Endothelial cell of umbilical vein (primary cell): ENCODE measurements at regions not wholly inside any gene's neighbourhood (a gene's known extent, or its start where the extent isn't known, plus 50 kb on each side); places are given as distances from the start of the nearest gene placed in this dataset.

Experiments used
- BruUV-seq: library from RNA; stranded (reverse); fragments of 400-500 nt; replicated peaks from 2 replicates; lab custom pipeline; 2021; lab: Mats Ljungman, UMichigan
- CTCF ChIA-PET: fragments of 300-600, 350-600 bp; sonication (Branson Sonifier 250); formaldehyde crosslinking; loops from one replicate; lab custom pipeline; 2021; ENCODE audit warnings: antibody characterized with exemption, inconsistent platforms; lab: Charles Lee
- POLR2A ChIA-PET: fragments of 300-600, 350-600 bp; sonication (Branson Sonifier 250); formaldehyde crosslinking; loops from one replicate; lab custom pipeline; 2021; ENCODE audit warnings: antibody characterized with exemption, inconsistent platforms; lab: Charles Lee
- DNase-seq: peaks from one replicate; pipeline ENCODE4 v3.0.0-alpha.2; 2011; ENCODE audit warnings: low read depth, low spot score
- FAIRE-seq: peaks from 2 replicates; lab custom pipeline; 2011; peaks lifted over from hg19 to GRCh38; lab: Jason Lieb, UNC
- H2AFZ ChIP-seq: 2 replicates; pipeline ENCODE4 v1.6.0; 2012; ENCODE audit warnings: low read depth, low read length, control low read depth, inconsistent platforms
- H3K27ac ChIP-seq: 2 replicates; pipeline ENCODE4 v1.5.1; 2011; ENCODE audit warnings: low read depth, mild to moderate bottlenecking, control low read depth, low read length, moderate library complexity; ENCODE audit not compliant: insufficient read depth
- H3K27me3 ChIP-seq, 2 experiments: 2 replicates each; pipeline versions ENCODE4 v1.6.0 to v1.6.1; 2011; ENCODE audit warnings: low read length in 2 of 2, mixed read lengths in 1 of 2; ENCODE audit not compliant: control insufficient read depth in 2 of 2, insufficient read depth in 2 of 2
- H3K36me3 ChIP-seq, 2 experiments: 2 replicates in 1 of 2; 3 replicates in 1 of 2; pipeline ENCODE4 v1.5.1; 2011; ENCODE audit warnings: low read length in 2 of 2, mild to moderate bottlenecking in 1 of 2, moderate library complexity in 1 of 2; ENCODE audit not compliant: control insufficient read depth in 2 of 2, insufficient read depth in 2 of 2; ENCODE audit errors: extremely low read depth in 1 of 2
- H3K4me1 ChIP-seq: 3 replicates; pipeline ENCODE4 v1.5.1; 2011; ENCODE audit warnings: mild to moderate bottlenecking, low read length; ENCODE audit not compliant: control insufficient read depth, insufficient read depth; ENCODE audit errors: extremely low read depth
- H3K4me2 ChIP-seq: 2 replicates; pipeline ENCODE4 v1.6.1; 2011; ENCODE audit warnings: low read length, control low read depth, mixed read lengths; ENCODE audit not compliant: insufficient read depth
- H3K4me3 ChIP-seq, 3 experiments: fragments of 200-600 bp in 1 of 3; sonication (generic), shearing (Covaris generic) in 1 of 3; replicated peaks in 1 of 3; 2 replicates each; pipeline ENCODE4 v1.5.1; 2011 to 2016; ENCODE audit warnings: control low read depth in 3 of 3, low read length in 3 of 3, mild to moderate bottlenecking in 2 of 3, inconsistent platforms in 1 of 3, low read depth in 1 of 3, moderate library complexity in 1 of 3; ENCODE audit not compliant: insufficient read depth in 1 of 3
- H3K79me2 ChIP-seq: 2 replicates; pipeline ENCODE4 v1.6.0; 2012; ENCODE audit warnings: low read length, inconsistent platforms; ENCODE audit not compliant: control insufficient read depth, insufficient read depth
- H3K9ac ChIP-seq: replicated peaks from 2 replicates; pipeline ENCODE3; 2011; ENCODE audit warnings: low read length, control low read depth; ENCODE audit not compliant: insufficient read depth; ENCODE audit errors: extremely low read depth
- H3K9me1 ChIP-seq: replicated peaks from 3 replicates; pipeline ENCODE4 v1.6.0; 2011; ENCODE audit warnings: mild to moderate bottlenecking, low read length; ENCODE audit not compliant: control insufficient read depth, insufficient read depth; ENCODE audit errors: extremely low read depth
- H3K9me3 ChIP-seq: replicated peaks from 2 replicates; pipeline ENCODE4 v1.5.1; 2012; ENCODE audit warnings: low read length, inconsistent platforms; ENCODE audit not compliant: control insufficient read depth, insufficient read depth
- H4K20me1 ChIP-seq: replicated peaks from 2 replicates; pipeline ENCODE3; 2011; ENCODE audit warnings: mild to moderate bottlenecking, low read length; ENCODE audit not compliant: control insufficient read depth, insufficient read depth; ENCODE audit errors: extremely low read depth
- EZH2 ChIP-seq: IDR thresholded peaks from 2 replicates; pipeline ENCODE4 v1.6.1; 2012; ENCODE audit warnings: borderline replicate concordance, low read depth, mild to moderate bottlenecking, moderate library complexity, low read length, inconsistent platforms; ENCODE audit not compliant: severe bottlenecking
- FOS ChIP-seq: IDR thresholded peaks from 2 replicates; pipeline ENCODE4 v1.6.1; 2011; ENCODE audit warnings: mild to moderate bottlenecking, low read length, moderate library complexity, borderline replicate concordance; ENCODE audit not compliant: insufficient read depth
- GATA2 ChIP-seq: IDR thresholded peaks from 2 replicates; pipeline ENCODE4 v1.7.0; 2011; ENCODE audit warnings: low read depth, mild to moderate bottlenecking, moderate library complexity, mixed read lengths, low read length; ENCODE audit not compliant: insufficient read length, insufficient read depth
- JUN ChIP-seq: IDR thresholded peaks from 2 replicates; pipeline ENCODE4 v1.6.1; 2011; ENCODE audit warnings: borderline replicate concordance, low read depth; ENCODE audit not compliant: insufficient read length, insufficient read depth
- MYC ChIP-seq: IDR thresholded peaks from one replicate; pipeline ENCODE4 v1.6.1; 2011; ENCODE audit warnings: mild to moderate bottlenecking, low read depth, low read length
- POLR2A ChIP-seq: IDR thresholded peaks from 2 replicates; pipeline ENCODE4 v1.6.1; 2012; ENCODE audit warnings: low read depth, mild to moderate bottlenecking, control low read depth, low read length
- POLR2AphosphoS5 ChIP-seq: IDR thresholded peaks from 2 replicates; pipeline ENCODE4 v1.6.1; 2012; ENCODE audit warnings: low read depth, mild to moderate bottlenecking, control low read depth, low read length, moderate library complexity; ENCODE audit not compliant: insufficient read depth
- dilution Hi-C: fragments of 300-500 bp; cut with MboI; formaldehyde crosslinking; loops from one replicate; pipeline ENCODE4 v1.15.0; 2019; ENCODE audit warnings: low sequenced_read_pairs; ENCODE audit not compliant: extremely low pct_ligation_motif_present
- intact Hi-C: fragments of 100-400 bp; cut with micrococcal nuclease; formaldehyde crosslinking; loops from one replicate; pipeline ENCODE4 v1.10.0; 2022
- TF ChIP-seq, protein P1 (sequence below): IDR thresholded peaks from 2 replicates; pipeline ENCODE4 v1.6.1; 2011; ENCODE audit not compliant: insufficient read depth, insufficient read length
- TF ChIP-seq, protein P2 (sequence below), 2 donors: IDR thresholded peaks; 1 replicate in 1 of 2; 2 replicates in 1 of 2; pipeline ENCODE4 v1.5.1; 2011; ENCODE audit warnings: low read length in 2 of 2, mild to moderate bottlenecking in 2 of 2, moderate library complexity in 2 of 2, control low read depth in 1 of 2, inconsistent platforms in 1 of 2, low read depth in 1 of 2; ENCODE audit not compliant: insufficient read depth in 1 of 2; ENCODE audit errors: extremely low read depth in 1 of 2

- FAIRE-seq (no peak), DNase-seq (no peak)
- intact Hi-C loops: no loop called here
- Histone ChIP-seq H3K9me1 (no peaks in the 10 kb centered on the region), H3K9ac (no peak overlapping the region), H3K4me2 (no peak overlapping the region), H3K27ac (no peak overlapping the region), H3K36me3 (no peaks in the 10 kb centered on the region), H4K20me1 (no peaks in the 10 kb centered on the region), H3K4me1 (no peaks in the 10 kb centered on the region), H3K27me3 (no peaks in the 10 kb centered on the region), H2AFZ (no peak overlapping the region), H3K79me2 (no peaks in the 10 kb centered on the region), H3K4me3 (no peak overlapping the region), H3K9me3 (peaks cover 4% of the 10 kb centered on the region)
- dilution Hi-C loops: no loop called here
- no TSS peak for BruUV-seq
- POLR2A ChIA-PET: no interaction called here
- TF ChIP-seq POLR2AphosphoS5: no peak
- TF ChIP-seq, protein P1, sequence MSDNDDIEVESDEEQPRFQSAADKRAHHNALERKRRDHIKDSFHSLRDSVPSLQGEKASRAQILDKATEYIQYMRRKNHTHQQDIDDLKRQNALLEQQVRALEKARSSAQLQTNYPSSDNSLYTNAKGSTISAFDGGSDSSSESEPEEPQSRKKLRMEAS: no peak
- no peak for TF ChIP-seq EZH2
- CTCF ChIA-PET: no interaction called here
Measured at GRCh38 chr18:73038336-73038735, 170.5 kb upstream of the NETO1 start.

- no peak overlapping the region for H3K9ac ChIP-seq
- TF ChIP-seq EZH2 (no peak), GATA2 (no peak), MYC (no peak), POLR2AphosphoS5 (no peak), JUN (no peak), POLR2A (no peak), FOS (no peak)
- TF ChIP-seq, protein P2, sequence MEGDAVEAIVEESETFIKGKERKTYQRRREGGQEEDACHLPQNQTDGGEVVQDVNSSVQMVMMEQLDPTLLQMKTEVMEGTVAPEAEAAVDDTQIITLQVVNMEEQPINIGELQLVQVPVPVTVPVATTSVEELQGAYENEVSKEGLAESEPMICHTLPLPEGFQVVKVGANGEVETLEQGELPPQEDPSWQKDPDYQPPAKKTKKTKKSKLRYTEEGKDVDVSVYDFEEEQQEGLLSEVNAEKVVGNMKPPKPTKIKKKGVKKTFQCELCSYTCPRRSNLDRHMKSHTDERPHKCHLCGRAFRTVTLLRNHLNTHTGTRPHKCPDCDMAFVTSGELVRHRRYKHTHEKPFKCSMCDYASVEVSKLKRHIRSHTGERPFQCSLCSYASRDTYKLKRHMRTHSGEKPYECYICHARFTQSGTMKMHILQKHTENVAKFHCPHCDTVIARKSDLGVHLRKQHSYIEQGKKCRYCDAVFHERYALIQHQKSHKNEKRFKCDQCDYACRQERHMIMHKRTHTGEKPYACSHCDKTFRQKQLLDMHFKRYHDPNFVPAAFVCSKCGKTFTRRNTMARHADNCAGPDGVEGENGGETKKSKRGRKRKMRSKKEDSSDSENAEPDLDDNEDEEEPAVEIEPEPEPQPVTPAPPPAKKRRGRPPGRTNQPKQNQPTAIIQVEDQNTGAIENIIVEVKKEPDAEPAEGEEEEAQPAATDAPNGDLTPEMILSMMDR (IDR thresholded peaks at IDR 0.05; ENCODE audit: extremely low read depth in 1 of 2, insufficient read depth in 1 of 2, low read depth in 1 of 2, low read length in 2 of 2): no peak
- TF ChIP-seq, protein P1: no peak
- H3K36me3 ChIP-seq: no peaks in the 10 kb centered on the region
- H3K9me3 ChIP-seq: no peaks in the 10 kb centered on the region
- dilution Hi-C loops: no loop called here
- H3K4me3 ChIP-seq: no peak overlapping the region
- FAIRE-seq (no peak), DNase-seq (no peak)
- H4K20me1 ChIP-seq: no peaks in the 10 kb centered on the region
- H3K9me1 ChIP-seq: no peaks in the 10 kb centered on the region
- H3K79me2 ChIP-seq: no peaks in the 10 kb centered on the region
- CTCF ChIA-PET: no interaction called here
- no peak overlapping the region for H3K27ac ChIP-seq
- no peak overlapping the region for H2AFZ ChIP-seq
- H3K4me1 ChIP-seq: no peaks in the 10 kb centered on the region
- BruUV-seq: no TSS peak
- intact Hi-C loops: no loop called here
- POLR2A ChIA-PET: no interaction called here
- no peak overlapping the region for H3K4me2 ChIP-seq
- H3K27me3 ChIP-seq: no peaks in the 10 kb centered on the region
Measured at GRCh38 chr18:73023975-73024374, 156.2 kb upstream of the NETO1 start.
